Fibroblast of skin of left quadriceps (primary cell): ENCODE measurements at regions not wholly inside any gene's neighbourhood (a gene's known extent, or its start where the extent isn't known, plus 50 kb on each side); places are given as distances from the start of the nearest gene placed in this dataset.
"Not testable (repeated sequence)": the region's sequence is repeated elsewhere in the genome, so short reads cannot be mapped to it uniquely, and the experiment has no call there.

Source experiments
- DNase-seq, 2 experiments: peaks; one replicate each; pipeline ENCODE4 v3.0.0-alpha.2; 2013; ENCODE audit warnings: low read depth in 2 of 2

- peak; percentile 59 to 61 for DNase-seq
These were observed 61.1 kb upstream of the VAMP7 start for GRCh38 chrX:155819966-155820491.

GRCh38 chrX:155819525-155819924, 61.6 kb upstream of the VAMP7 start:
- DNase-seq, result no peak

DNA sequence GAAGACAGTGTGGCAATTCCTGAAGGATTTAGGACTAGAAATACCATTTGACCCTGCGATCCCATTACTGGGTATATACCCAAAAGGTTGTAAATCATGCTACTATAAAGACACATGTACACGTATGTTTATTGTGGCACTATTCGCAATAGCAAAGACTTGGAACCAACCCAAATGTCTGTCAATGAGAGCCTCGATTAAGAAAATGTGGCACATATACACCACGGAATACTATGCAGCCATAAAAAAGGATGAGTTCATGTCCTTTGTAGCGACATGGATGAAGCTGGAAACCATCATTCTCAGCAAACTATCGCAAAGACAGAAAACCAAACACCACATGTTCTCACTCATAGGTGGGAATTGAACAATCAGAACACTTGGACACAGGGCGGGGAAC, 66.8 kb upstream of the VAMP7 start:
- DNase-seq, result not testable (repeated sequence)

DNA sequence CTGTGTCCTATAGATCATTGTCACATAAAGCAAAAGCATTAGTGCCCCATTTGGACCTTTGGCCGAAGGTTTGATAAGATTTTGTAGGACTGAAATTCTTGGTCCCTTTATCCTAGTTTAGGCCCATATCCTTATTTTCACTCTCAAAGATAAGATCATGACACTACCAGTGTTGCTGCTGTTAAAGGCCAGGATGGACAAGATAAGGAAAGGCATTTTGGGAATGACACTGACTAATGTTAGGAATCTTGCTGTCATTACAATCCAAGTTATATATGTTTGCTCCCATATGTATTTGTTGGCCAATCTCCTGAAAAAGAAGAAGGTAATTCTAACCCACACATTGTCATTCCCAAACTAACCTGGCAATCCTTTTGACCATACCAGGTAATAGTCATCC, 101.3 kb upstream of the VAMP7 start:
- DNase-seq, result no peak

DNA sequence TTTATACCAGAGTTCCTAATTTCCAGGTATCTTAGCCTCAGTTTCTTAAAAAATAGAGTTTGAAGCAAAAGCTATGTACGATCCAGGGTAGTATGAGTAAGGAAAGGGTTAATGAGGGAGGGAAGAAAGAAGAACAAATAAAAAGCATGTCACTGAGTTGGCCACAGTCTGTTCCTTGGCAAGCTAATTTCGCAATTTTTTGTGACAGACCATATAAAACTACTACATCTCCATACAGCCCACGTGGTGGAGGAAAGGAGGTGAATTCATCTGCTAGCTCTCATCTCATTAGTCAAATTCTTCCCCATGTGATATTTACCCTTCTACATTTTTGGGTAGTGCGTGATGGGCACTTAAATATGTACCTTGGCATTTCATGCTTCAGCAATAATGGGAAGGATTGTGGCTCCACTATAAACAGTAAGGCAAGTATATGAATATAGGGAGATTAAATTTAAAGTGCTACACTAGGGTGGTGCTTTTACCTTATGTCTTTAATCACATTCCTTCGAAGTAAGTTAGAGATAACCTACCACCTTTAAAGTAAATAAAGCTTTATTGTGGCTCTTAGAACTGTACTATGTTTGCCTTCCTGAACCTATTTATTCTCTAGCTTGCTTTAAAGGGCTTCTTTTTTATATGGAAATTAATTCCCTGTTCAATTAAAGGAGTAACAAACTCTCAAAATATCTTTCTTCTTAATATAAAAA, 102.1 kb upstream of the VAMP7 start:
- no peak for DNase-seq

DNA sequence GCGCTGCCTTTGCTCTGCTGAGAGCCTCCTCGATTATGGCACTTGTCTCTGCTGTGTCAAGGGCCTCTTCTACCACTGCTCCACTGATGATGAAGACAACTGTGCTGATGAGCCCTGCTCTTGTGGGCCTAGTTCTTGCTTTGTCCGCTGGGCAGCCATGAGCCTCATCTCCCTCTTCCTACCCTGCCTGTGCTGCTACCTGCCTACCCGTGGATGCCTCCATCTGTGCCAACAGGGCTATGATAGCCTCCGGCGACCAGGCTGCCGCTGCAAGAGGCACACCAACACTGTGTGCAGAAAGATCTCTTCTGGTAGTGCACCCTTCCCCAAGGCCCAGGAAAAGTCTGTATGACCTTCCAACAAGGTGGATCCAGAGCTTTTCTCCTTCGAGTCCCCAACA, 106.8 kb upstream of the VAMP7 start:
- no peak for DNase-seq

GRCh38 chrX:155767876-155768769, 113.0 kb upstream of the VAMP7 start:
- peak; percentile 5 to 10 for DNase-seq

GRCh38 chrX:155767051-155767875, 113.9 kb upstream of the VAMP7 start:
- DNase-seq, result peak; percentile 75 to 76

GRCh38 chrX:155766321-155766720, 114.8 kb upstream of the VAMP7 start:
- DNase-seq, result no peak

DNA sequence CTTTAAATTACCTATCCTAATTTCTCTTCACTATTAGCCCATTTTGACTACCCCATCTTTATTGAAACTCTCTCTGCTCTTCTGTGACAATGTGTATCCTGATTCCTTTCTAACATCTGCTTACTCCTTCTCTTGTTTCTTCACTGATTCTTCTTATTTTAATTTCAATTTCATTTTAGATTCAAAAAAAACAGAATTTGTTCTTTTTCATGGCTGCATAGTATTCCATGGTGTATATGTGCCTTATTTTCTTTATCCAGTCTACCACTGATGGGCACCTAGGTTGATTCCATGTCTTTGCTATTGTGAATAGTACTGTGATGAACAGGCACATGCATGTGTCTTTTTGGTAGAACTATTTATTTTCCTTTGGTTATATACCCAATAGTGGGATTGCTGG, 120.0 kb upstream of the VAMP7 start:
- DNase-seq, result no peak

DNA sequence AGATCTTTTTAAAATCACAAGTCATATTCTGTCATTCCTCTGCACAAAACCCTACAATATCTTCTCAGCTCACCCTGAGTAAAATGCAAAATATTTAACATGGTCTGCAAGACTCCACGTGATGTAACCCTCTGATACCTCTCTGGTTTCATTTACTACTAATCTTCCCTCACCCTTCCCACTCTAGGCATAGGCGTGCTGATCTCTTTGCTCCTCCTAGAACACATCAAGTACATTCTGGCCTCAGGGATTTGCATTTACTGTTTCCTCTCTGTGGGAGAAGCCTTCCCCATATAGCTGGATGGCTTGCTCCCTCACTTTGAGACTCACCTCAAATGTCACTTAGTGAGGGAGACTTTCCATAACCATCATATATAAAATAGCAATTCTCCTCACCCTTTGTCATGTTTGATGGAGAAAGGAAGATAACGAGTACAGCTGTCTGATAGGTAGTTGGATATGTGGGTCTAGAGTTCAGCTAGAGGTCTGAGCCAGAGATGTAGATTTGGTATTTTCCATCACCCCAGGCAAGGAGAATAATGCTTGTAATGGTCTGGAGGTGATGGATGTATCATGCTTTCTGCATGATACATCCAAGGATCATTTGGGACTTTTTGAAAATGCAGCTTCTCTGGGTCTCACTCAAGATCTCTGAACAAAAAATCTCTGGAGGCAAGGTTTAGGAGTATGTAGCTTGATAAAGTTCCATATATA, 123.9 kb upstream of the VAMP7 start:
- no peak for DNase-seq

DNA sequence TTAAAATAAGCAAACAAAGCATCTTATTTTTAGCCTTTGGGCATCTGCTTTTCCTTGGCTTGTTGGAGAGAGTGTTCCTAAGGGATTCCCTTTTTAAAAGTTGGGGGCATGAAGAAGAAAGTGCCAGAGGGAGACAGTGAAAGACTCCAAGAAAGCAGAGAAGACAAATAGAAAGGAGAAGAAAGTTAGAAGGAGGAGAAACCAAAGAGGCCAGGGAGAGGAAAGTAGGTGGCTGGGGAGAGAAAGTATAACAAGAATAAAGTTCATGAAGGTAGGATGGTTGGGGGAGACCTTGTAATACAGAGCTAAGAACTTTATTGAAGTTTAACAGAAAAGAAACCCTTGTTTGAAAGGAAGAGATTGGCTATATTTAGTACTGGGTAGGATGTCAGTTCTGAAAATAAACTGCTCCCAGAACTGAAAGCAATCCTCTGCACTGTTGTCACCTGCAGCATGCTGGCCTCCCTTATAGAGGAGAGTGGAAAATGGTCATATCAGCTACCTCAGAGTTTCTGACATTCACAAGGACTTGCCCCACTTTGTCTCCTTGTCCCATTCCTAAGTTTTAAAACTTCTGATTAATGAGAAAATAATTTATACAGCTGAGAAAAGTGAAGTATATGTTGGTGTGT, 125.3 kb upstream of the VAMP7 start:
- DNase-seq, result no peak

DNA sequence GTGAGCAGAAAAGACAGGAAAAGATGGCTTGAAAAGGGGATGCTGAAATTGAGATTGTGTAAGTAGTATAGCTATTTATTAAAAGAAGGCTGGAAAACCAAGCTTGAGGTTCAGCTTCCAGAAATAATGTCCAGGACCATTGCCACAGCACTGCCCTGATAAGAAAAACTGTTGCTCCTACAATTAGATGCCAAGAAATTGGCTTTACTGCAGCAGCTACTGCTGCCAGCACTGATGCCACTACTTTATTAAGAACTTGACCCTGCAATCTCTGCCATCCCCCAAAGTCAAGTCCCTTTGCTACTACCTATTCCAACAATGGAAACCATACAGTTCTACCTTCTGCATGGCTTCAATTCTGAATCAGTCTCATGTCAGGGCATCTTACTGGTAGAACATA, 130.0 kb upstream of the VAMP7 start:
- no peak for DNase-seq

DNA sequence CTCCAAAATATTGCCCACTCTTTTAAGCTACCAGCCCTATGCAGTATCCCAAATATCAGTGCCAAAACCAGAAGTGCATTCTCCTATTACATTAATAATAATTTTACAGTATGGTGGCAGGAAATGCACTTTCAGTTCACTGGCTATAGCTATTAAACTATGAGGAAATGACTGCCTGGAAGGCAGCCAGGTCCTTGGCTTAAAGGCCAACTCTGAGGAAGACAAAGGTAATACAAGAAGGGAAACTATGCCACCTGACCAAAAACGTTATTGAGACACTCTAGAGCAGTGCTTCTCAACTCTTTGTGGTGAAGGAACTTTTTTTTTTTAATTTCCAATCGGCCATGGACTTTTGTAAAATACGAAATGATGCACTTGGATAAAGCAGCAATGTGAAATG, 133.6 kb upstream of the VAMP7 start:
- no peak for DNase-seq

GRCh38 chrX:155745792-155746191, 133.0 kb upstream of the TMLHE start:
- DNase-seq, result no peak

DNA sequence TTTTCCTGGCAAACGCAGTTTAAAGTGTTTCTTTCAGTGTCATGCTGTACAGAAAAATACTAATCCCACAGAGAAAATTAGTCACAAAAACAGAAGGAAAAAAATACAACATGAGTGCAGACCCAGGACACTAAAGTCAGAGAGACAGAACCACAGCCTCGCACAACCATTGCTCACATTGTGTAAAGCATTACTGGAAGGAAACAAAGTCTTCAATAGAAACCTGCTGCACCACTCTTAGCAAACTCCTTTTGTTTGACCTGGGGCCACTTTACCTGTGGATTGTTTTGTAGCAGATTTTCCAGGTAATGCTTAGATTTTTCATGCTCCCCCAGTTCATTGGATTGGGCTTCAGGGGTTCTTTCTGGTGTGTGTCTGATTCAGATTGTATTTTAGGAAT, 131.8 kb upstream of the TMLHE start:
- DNase-seq, result no peak

GRCh38 chrX:155728335-155728734, 115.6 kb upstream of the TMLHE start:
- DNase-seq, result not testable (repeated sequence)

- DNase-seq, result no peak
These were observed 106.3 kb upstream of the TMLHE start for GRCh38 chrX:155718972-155719586.

- no peak for DNase-seq
These were observed 102.4 kb upstream of the TMLHE start for GRCh38 chrX:155715141-155715540.

DNA sequence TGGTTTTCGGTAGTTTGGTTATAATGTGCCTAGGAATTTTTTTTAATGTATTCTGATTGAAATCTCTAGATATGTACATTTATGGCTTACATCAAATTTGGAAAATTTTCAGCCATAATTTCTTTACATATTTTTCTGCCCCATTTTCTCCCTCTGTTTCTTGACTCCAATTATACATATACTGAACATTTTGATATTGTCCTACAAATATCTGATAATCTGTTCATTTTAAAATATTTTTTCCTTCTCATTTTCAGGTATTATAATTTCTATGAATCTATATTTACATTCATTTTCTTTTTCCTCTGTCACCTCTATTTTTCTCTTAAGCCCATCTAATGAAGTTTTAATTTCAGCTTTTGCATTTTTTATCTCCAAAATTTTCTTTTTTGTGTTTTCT, 82.7 kb upstream of the TMLHE start:
- DNase-seq, result no peak
